ENCODE measurements at regions not wholly inside any gene's neighbourhood (a gene's known extent, or its start where the extent isn't known, plus 50 kb on each side); places are given as distances from the start of the nearest gene placed in this dataset. TPM values are rescaled to one million over a fixed set of nuclear protein-coding genes. Genes with fewer than 3 reads are reported as not detected.
A peak's percentile ranks its signal among the peaks of the same experiment; 100 is the strongest.

DNA sequence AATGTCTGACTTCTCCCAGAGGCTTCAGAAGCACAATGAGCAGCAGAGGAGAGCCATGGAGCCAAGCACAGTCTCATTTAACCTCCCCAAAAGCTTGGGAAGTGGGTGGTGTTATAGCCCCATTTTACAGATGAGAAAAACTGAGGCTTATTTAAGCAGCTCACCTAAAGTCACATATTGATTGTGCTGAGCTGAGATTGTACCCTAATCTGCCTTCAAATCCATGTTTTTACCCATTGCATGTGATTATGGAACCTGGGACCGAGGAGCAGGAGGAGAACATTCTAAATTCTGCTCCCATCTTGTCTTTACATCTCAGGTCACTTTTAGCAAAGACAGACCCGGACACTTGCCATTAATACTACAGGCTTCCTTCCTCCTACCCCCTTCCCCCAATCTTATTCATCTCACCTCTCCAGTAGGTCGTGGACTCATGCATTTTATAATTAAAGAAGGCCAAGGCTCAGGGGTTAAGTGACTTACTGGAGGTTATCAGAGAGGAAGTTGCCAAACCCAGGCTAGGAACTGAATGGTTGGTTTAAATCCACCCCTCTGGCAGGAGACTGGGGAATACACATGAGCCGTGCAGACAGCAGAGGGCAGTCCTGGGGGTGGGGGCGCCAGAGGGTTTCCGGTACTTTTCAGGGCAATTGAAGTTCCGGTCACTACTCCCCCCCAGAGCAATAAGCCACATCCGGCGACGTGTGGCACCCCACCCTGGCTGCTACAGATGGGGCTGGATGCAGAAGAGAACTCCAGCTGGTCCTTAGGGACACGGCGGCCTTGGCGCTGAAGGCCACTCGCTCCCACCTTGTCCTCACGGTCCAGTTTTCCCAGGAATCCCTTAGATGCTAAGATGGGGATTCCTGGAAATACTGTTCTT is 51.0 kb upstream of the IL17B start:
- WGBS, 2 experiments (ENCODE audit: low coverage in 1 of 2, low lambda C conversion rate in 2 of 2, missing lambda C conversion rate in 2 of 2), result 76 to 77% methylated on average over 15 of the region's 15 CpGs
- Histone ChIP-seq H3K27me3 (replicated peaks; ENCODE audit: insufficient read depth) (no peaks in the 10 kb centered on the region), H3K36me3 (ENCODE audit: low read depth) (peaks cover 49% of the 10 kb centered on the region), H2AFZ (no peak overlapping the region), H4K20me1 (ENCODE audit: insufficient read depth) (no peaks in the 10 kb centered on the region), H3K27ac (peak overlapping the region; percentile 17; the same call in 1 of the 2 replicates), H3F3A (ENCODE audit: insufficient read depth) (peaks cover 100% of the 10 kb centered on the region), H3K4me1 (ENCODE audit: insufficient read depth) (peaks cover 5% of the 10 kb centered on the region; the same call in 1 of the 2 replicates), H3K9me3 (ENCODE audit: low read depth) (no peaks in the 10 kb centered on the region), H3K9me2 (ENCODE audit: insufficient read depth) (no peaks in the 10 kb centered on the region), H3K4me3 (no peak overlapping the region), H3K9ac (no peak overlapping the region), H3K79me2 (ENCODE audit: insufficient read depth) (no peaks in the 10 kb centered on the region), H3K4me2 (ENCODE audit: unreplicated experiment) (no peak overlapping the region)
- no peak for DNase-seq
- TF ChIP-seq EZH2 (IDR thresholded peaks at IDR 0.05; ENCODE audit: insufficient read depth, poor library complexity, severe bottlenecking) (no peak), EZH2phosphoT487 (IDR thresholded peaks at IDR 0.05; ENCODE audit: insufficient read depth, low read depth) (no peak)
- in situ Hi-C loops (cut with MboI), result loop anchor here (5.0 kb wide), 1 partner anchor 48 kb away; no protein-coding TSS in a partner anchor

MicroRNAs in the stretch of these regions (microRNA counts, 767-probe panel; counts per million panel counts)
- microRNA hsa-miR-145-5p, result 9,573 counts per million, percentile 99 among the panel's probes with 10 or more counts

Small RNA genes in the stretch of these regions (microRNA-seq; reads per million reads assigned to microRNA genes)
- 1,580 reads per million, percentile 81 among the genes with 10 or more reads in this experiment for gene MIR145 (ENCODE audit: borderline number of aligned reads)

Small RNA genes in the stretch of these regions (small RNA-seq; reads per million reads assigned to genes)
- not detected for gene MIR145 (ENCODE audit: low read depth, low replicate concordance)

Measured in GM23248 (cell line).